IMR-90 (cell line): ENCODE measurements at regions not wholly inside any gene's neighbourhood (a gene's known extent, or its start where the extent isn't known, plus 50 kb on each side); places are given as distances from the start of the nearest gene placed in this dataset.

Experiments
- ATAC-seq: fragments of 200-7000 bp; cut with Tn5 transposase; 2 replicates; pipeline ENCODE4 v1.9.1; 2020; ENCODE audit warnings: low read depth, mild to moderate bottlenecking, moderate library complexity
- BruUV-seq: library from RNA; stranded (reverse); fragments of 400-500 nt; replicated peaks from 2 replicates; lab custom pipeline; 2021; lab: Mats Ljungman, UMichigan
- CTCF ChIA-PET: fragments of 300-600 bp; formaldehyde crosslinking; extraction: SDS; loops from one replicate; lab custom pipeline; 2021; ENCODE audit warnings: antibody characterized with exemption; lab: Yijun Ruan, JAX
- POLR2A ChIA-PET: fragments of 300-600 bp; sonication (Branson Sonifier 250); formaldehyde crosslinking; loops from one replicate; lab custom pipeline; 2022; ENCODE audit warnings: antibody characterized with exemption; ENCODE audit not compliant: unreplicated experiment; lab: Charles Lee
- DNase-seq: peaks from one replicate; pipeline ENCODE4 v3.0.0; 2013
- H2AFZ ChIP-seq: replicated peaks from 2 replicates; pipeline ENCODE3; 2013; ENCODE audit warnings: low read length, mild to moderate bottlenecking; ENCODE audit not compliant: poor library complexity
- H2AK5ac ChIP-seq: 2 replicates; pipeline ENCODE4 v1.6.1; 2013; ENCODE audit warnings: low read depth, low read length, inconsistent platforms
- H2AK9ac ChIP-seq: replicated peaks from 2 replicates; pipeline ENCODE3; 2013; ENCODE audit warnings: mild to moderate bottlenecking, low read depth, low read length, moderate library complexity; ENCODE audit not compliant: poor library complexity
- H2BK120ac ChIP-seq: 2 replicates; pipeline ENCODE4 v1.6.1; 2013; ENCODE audit warnings: low read depth, low read length, inconsistent platforms
- H2BK15ac ChIP-seq: 3 replicates; pipeline ENCODE4 v1.6.1; 2013; ENCODE audit warnings: low read depth, low read length, inconsistent platforms
- H2BK20ac ChIP-seq: 2 replicates; pipeline ENCODE4 v1.6.1; 2013; ENCODE audit warnings: low read depth, mild to moderate bottlenecking, inconsistent platforms, low read length, moderate library complexity
- H2BK5ac ChIP-seq: 2 replicates; pipeline ENCODE4 v1.6.1; 2013; ENCODE audit warnings: mild to moderate bottlenecking, low read depth, low read length, inconsistent platforms; ENCODE audit not compliant: poor library complexity, severe bottlenecking
- H3K14ac ChIP-seq: replicated peaks from 2 replicates; pipeline ENCODE4 v1.6.1; 2013; ENCODE audit warnings: low read depth, low read length, inconsistent platforms
- H3K18ac ChIP-seq: 2 replicates; pipeline ENCODE4 v1.6.1; 2013; ENCODE audit warnings: low read depth, low read length, control low read depth
- H3K23ac ChIP-seq: 2 replicates; pipeline ENCODE4 v1.6.1; 2013; ENCODE audit warnings: low read depth, low read length, inconsistent platforms
- H3K27ac ChIP-seq: 2 replicates; pipeline ENCODE4 v1.5.1; 2013; ENCODE audit warnings: mild to moderate bottlenecking, control low read depth, low read length; ENCODE audit not compliant: insufficient read depth
- H3K27me3 ChIP-seq: 2 replicates; pipeline ENCODE4 v1.6.1; 2013; ENCODE audit warnings: low read length; ENCODE audit not compliant: control insufficient read depth, insufficient read depth
- H3K36me3 ChIP-seq: 2 replicates; pipeline ENCODE4 v1.6.1; 2013; ENCODE audit warnings: low read length, mixed read lengths; ENCODE audit not compliant: control insufficient read depth, insufficient read depth
- H3K4ac ChIP-seq: 2 replicates; pipeline ENCODE4 v1.6.1; 2013; ENCODE audit warnings: low read depth, low read length, inconsistent platforms
- H3K4me1 ChIP-seq: 2 replicates; pipeline ENCODE4 v1.6.1; 2013; ENCODE audit warnings: low read length, mixed read lengths; ENCODE audit not compliant: control insufficient read depth, insufficient read depth
- H3K4me2 ChIP-seq: 2 replicates; pipeline ENCODE4 v1.6.1; 2013; ENCODE audit warnings: low read depth, mild to moderate bottlenecking, control low read depth, low read length, moderate library complexity
- H3K4me3 ChIP-seq: 2 replicates; pipeline ENCODE4 v1.5.1; 2013; ENCODE audit warnings: low read depth, mild to moderate bottlenecking, control low read depth, low read length, moderate library complexity; ENCODE audit not compliant: insufficient read depth
- H3K56ac ChIP-seq: 2 replicates; pipeline ENCODE4 v1.6.1; 2013; ENCODE audit warnings: low read length, inconsistent platforms; ENCODE audit not compliant: insufficient read depth; ENCODE audit errors: extremely low read depth
- H3K79me1 ChIP-seq, 2 experiments: 2 replicates each; pipeline ENCODE4 v1.6.1; 2013; ENCODE audit warnings: low read length in 2 of 2, inconsistent platforms in 1 of 2, low read depth in 1 of 2
- H3K9ac ChIP-seq: 2 replicates; pipeline ENCODE4 v1.6.1; 2013; ENCODE audit warnings: low read depth, low read length, control low read depth
- H3K9me1 ChIP-seq: 2 replicates; pipeline ENCODE4 v1.6.1; 2013; ENCODE audit warnings: low read length, inconsistent platforms; ENCODE audit not compliant: insufficient read depth
- H3K9me3 ChIP-seq: 2 replicates; pipeline ENCODE4 v1.6.1; 2013; ENCODE audit warnings: low read length; ENCODE audit not compliant: control insufficient read depth, insufficient read depth
- H4K20me1 ChIP-seq: 2 replicates; pipeline ENCODE4 v1.6.1; 2013; ENCODE audit warnings: low read length, inconsistent platforms; ENCODE audit not compliant: insufficient read depth
- H4K5ac ChIP-seq: 2 replicates; pipeline ENCODE4 v1.6.1; 2013; ENCODE audit warnings: mild to moderate bottlenecking, low read depth, low read length, control low read depth
- H4K8ac ChIP-seq, 2 experiments: 2 replicates each; pipeline ENCODE4 v1.6.1; 2013; ENCODE audit warnings: low read depth in 2 of 2, low read length in 2 of 2, control low read depth in 1 of 2, inconsistent platforms in 1 of 2
- H4K91ac ChIP-seq: 2 replicates; pipeline ENCODE4 v1.6.1; 2013; ENCODE audit warnings: low read depth, low read length, inconsistent platforms; ENCODE audit not compliant: insufficient read depth
- BHLHE40 ChIP-seq: fragments of 150-350 bp; IDR thresholded peaks from 2 replicates; pipeline ENCODE4 v1.6.1; 2016; ENCODE audit warnings: mild to moderate bottlenecking, low read depth, low read length
- CEBPB ChIP-seq: IDR thresholded peaks from 2 replicates; pipeline ENCODE4 v1.6.1; 2012; ENCODE audit warnings: low read depth, low read length, improper control_type of control experiment
- CHD1 ChIP-seq: IDR thresholded peaks from 2 replicates; pipeline ENCODE4 v1.6.1; 2012; ENCODE audit warnings: low read depth, low read length, improper control_type of control experiment
- CTCF ChIP-seq: conservative IDR thresholded peaks from 2 replicates; pipeline ENCODE4 v1.5.1; 2012; ENCODE audit warnings: mild to moderate bottlenecking, low read depth, low read length, improper control_type of control experiment
- ELK1 ChIP-seq: fragments of 150-350 bp; IDR thresholded peaks from 2 replicates; pipeline ENCODE4 v1.6.1; 2016; ENCODE audit warnings: low read depth, mild to moderate bottlenecking, low read length, moderate library complexity, borderline replicate concordance
- FOS ChIP-seq: fragments of 150-350 bp; IDR thresholded peaks from 2 replicates; pipeline ENCODE4 v1.6.1; 2016; ENCODE audit warnings: low read depth, low read length
- MAFK ChIP-seq: IDR thresholded peaks from 2 replicates; pipeline ENCODE4 v1.6.1; 2012; ENCODE audit warnings: low read depth, low read length, improper control_type of control experiment
- MAZ ChIP-seq: IDR thresholded peaks from 2 replicates; pipeline ENCODE4 v1.6.1; 2012; ENCODE audit warnings: low read depth, mild to moderate bottlenecking, low read length, improper control_type of control experiment, moderate library complexity, borderline replicate concordance
- MXI1 ChIP-seq: IDR thresholded peaks from 2 replicates; pipeline ENCODE4 v1.6.1; 2012; ENCODE audit warnings: low read depth, mild to moderate bottlenecking, low read length, moderate library complexity, borderline replicate concordance
- POLR2A ChIP-seq: IDR thresholded peaks from 2 replicates; pipeline ENCODE4 v1.6.1; 2012; ENCODE audit warnings: mild to moderate bottlenecking, low read depth, low read length
- RAD21 ChIP-seq: IDR thresholded peaks from 2 replicates; pipeline ENCODE4 v1.6.1; 2012; ENCODE audit warnings: low read length, improper control_type of control experiment
- RCOR1 ChIP-seq: IDR thresholded peaks from 2 replicates; pipeline ENCODE4 v1.6.1; 2012; ENCODE audit warnings: mild to moderate bottlenecking, low read length, improper control_type of control experiment; ENCODE audit not compliant: insufficient replicate concordance
- RFX5 ChIP-seq: IDR thresholded peaks from 2 replicates; pipeline ENCODE4 v1.8.0; 2012; ENCODE audit warnings: low read depth, mild to moderate bottlenecking, low read length, moderate library complexity
- USF2 ChIP-seq: fragments of 150-350 bp; IDR thresholded peaks from 2 replicates; pipeline ENCODE4 v1.6.1; 2017; ENCODE audit warnings: mild to moderate bottlenecking, antibody characterized with exemption, low read length, low read depth
- WGBS, 2 experiments: methylation state at CpG; one replicate each; pipeline versions ENCODE4 v1.1.5 to v1.1.7; 2013; ENCODE audit warnings: missing lambda C conversion rate in 2 of 2; ENCODE audit not compliant: insufficient read length in 1 of 2; ENCODE audit errors: extremely low coverage in 2 of 2; 5-methylcytosine and 5-hydroxymethylcytosine counted together
- dilution Hi-C: fragments of 300-500 bp; cut with HindIII; formaldehyde crosslinking; loops from one replicate; pipeline ENCODE4 v1.14.3; 2018; ENCODE audit warnings: low sequenced_read_pairs; ENCODE audit not compliant: unreplicated experiment
- in situ Hi-C: fragments of 300-500 bp; cut with MboI; formaldehyde crosslinking; loops from 3 replicates; pipeline ENCODE4 v1.14.3; 2019; ENCODE audit warnings: low sequenced_read_pairs, inconsistent platforms, mixed read lengths
- intact Hi-C: fragments of 100-400 bp; cut with micrococcal nuclease; formaldehyde crosslinking; loops from 2 replicates; pipeline ENCODE4 v1.10.0; 2022

GRCh38 chr7:41391818-41392217, 311.1 kb downstream of the INHBA start:
- TF ChIP-seq MAFK (no peak), CHD1 (no peak), RAD21 (no peak), BHLHE40 (no peak), RFX5 (no peak), FOS (no peak), CTCF (no peak), USF2 (no peak), POLR2A (no peak), ELK1 (no peak), RCOR1 (no peak), MAZ (no peak), CEBPB (no peak), MXI1 (no peak)
- H3K27me3 ChIP-seq = no peaks in the 10 kb centered on the region
- H3K4ac ChIP-seq = no peak overlapping the region
- intact Hi-C loops (no loop called here), dilution Hi-C loops (no loop called here), in situ Hi-C loops (no loop called here)
- H3K36me3 ChIP-seq = no peaks in the 10 kb centered on the region
- WGBS, 2 experiments = no CpG with 5 or more reads among the region's 3 CpGs
- CTCF ChIA-PET = interaction anchor here (0.7 kb wide), 1 partner anchor 105 kb away, joined by 6 read pairs; no protein-coding TSS in a partner anchor
- no peak overlapping the region for H3K27ac ChIP-seq
- no peak overlapping the region for H3K9ac ChIP-seq
- no peaks in the 10 kb centered on the region for H3K79me1 ChIP-seq
- H3K56ac ChIP-seq = no peak overlapping the region
- H4K5ac ChIP-seq = no peak overlapping the region
- H3K14ac ChIP-seq = no peak overlapping the region
- no TSS peak for BruUV-seq
- H2AFZ ChIP-seq = no peak overlapping the region
- no peak overlapping the region for H3K4me2 ChIP-seq
- H2BK5ac ChIP-seq = no peak overlapping the region
- H3K9me1 ChIP-seq = no peaks in the 10 kb centered on the region
- no peak for ATAC-seq
- H3K4me3 ChIP-seq = no peak overlapping the region
- no peaks in the 10 kb centered on the region for H3K9me3 ChIP-seq
- no peaks in the 10 kb centered on the region for H4K20me1 ChIP-seq
- no peak for DNase-seq
- no peak overlapping the region for H3K23ac ChIP-seq
- H4K91ac ChIP-seq = no peak overlapping the region; the same call in 1 of the 2 replicates
- no peak overlapping the region for H2BK15ac ChIP-seq
- H2BK120ac ChIP-seq = no peak overlapping the region
- no peak overlapping the region for H3K18ac ChIP-seq
- POLR2A ChIA-PET = no interaction called here
- H2AK9ac ChIP-seq = peak overlapping the region; percentile 62
- no peak overlapping the region for H2AK5ac ChIP-seq
- no peak overlapping the region for H2BK20ac ChIP-seq
- no peak overlapping the region for H4K8ac ChIP-seq
- H3K4me1 ChIP-seq = no peaks in the 10 kb centered on the region; the same call in 1 of the 2 replicates
